NT2/D1 (cell line): ENCODE measurements at regions not wholly inside any gene's neighbourhood (a gene's known extent, or its start where the extent isn't known, plus 50 kb on each side); places are given as distances from the start of the nearest gene placed in this dataset.

Source experiments
- YY1 ChIP-seq: IDR thresholded peaks from 2 replicates; pipeline ENCODE4 v1.6.1; 2011; ENCODE audit not compliant: insufficient read length, insufficient read depth
- ZNF274 ChIP-seq: IDR thresholded peaks from 2 replicates; pipeline ENCODE4 v1.6.1; 2011; ENCODE audit warnings: mild to moderate bottlenecking, low read depth, low read length

GRCh38 chr1:218874313-218874712 lies 299.4 kb upstream of the LYPLAL1 start:
- no peak for TF ChIP-seq YY1
- no peak for TF ChIP-seq ZNF274
